Activated T-cell treated with anti-CD3 and anti-CD28 coated beads, Interleukin-2, amount 50 U/mL, for 72 hours (primary cell): ENCODE measurements at regions not wholly inside any gene's neighbourhood (a gene's known extent, or its start where the extent isn't known, plus 50 kb on each side); places are given as distances from the start of the nearest gene placed in this dataset.

Experiments used
- ATAC-seq, 2 donors: fragments of 150-1000 bp; cut with Tn5 transposase; replicated peaks in 1 of 2; 2 replicates each; pipeline ENCODE4 v1.10.0; 2021; ENCODE audit warnings: moderate library complexity in 2 of 2, mild to moderate bottlenecking in 1 of 2
- DNase-seq, 2 donors: peaks; one replicate each; pipeline ENCODE4 v3.0.0; 2021 to 2022; ENCODE audit warnings: mixed read lengths in 1 of 2
- H3K27ac Mint-ChIP-seq: one replicate; pipeline ENCODE4 v1.8.0; 2022; ENCODE audit warnings: mild to moderate bottlenecking, moderate library complexity, mixed read lengths
- H3K27me3 Mint-ChIP-seq: one replicate; pipeline ENCODE4 v1.8.0; 2022; ENCODE audit warnings: low read depth, mixed read lengths
- H3K36me3 Mint-ChIP-seq, 2 donors: one replicate each; pipeline ENCODE4 v1.8.0; 2022; ENCODE audit warnings: mixed read lengths in 2 of 2, mild to moderate bottlenecking in 1 of 2; ENCODE audit not compliant: insufficient read depth in 2 of 2
- H3K4me1 Mint-ChIP-seq: one replicate; pipeline ENCODE4 v1.8.0; 2022; ENCODE audit warnings: low read depth, mixed read lengths
- H3K4me3 Mint-ChIP-seq, 2 donors: one replicate each; pipeline ENCODE4 v1.8.0; 2022; ENCODE audit warnings: mild to moderate bottlenecking in 2 of 2, mixed read lengths in 2 of 2, moderate library complexity in 2 of 2
- H3K9me3 Mint-ChIP-seq, 2 donors: one replicate each; pipeline ENCODE4 v1.8.0; 2022; ENCODE audit warnings: mixed read lengths in 2 of 2

GRCh38 chr7:25886387-25887240 is 265.4 kb upstream of the NFE2L3 start:
- peaks cover 5% of the 10 kb centered on the region for H3K4me1 Mint-ChIP-seq
- no peaks in the 10 kb centered on the region for H3K9me3 Mint-ChIP-seq
- no peak overlapping the region for H3K4me3 Mint-ChIP-seq
- H3K36me3 Mint-ChIP-seq = no peaks in the 10 kb centered on the region
- no peak for DNase-seq
- no peak for ATAC-seq
- peaks cover 28% of the 10 kb centered on the region for H3K27me3 Mint-ChIP-seq
- H3K27ac Mint-ChIP-seq = no peak overlapping the region

GRCh38 chr7:25887266-25887665 is 264.7 kb upstream of the NFE2L3 start:
- Mint-ChIP-seq H3K27ac (no peak overlapping the region), H3K9me3 (no peaks in the 10 kb centered on the region), H3K36me3 (no peaks in the 10 kb centered on the region), H3K4me3 (no peak overlapping the region), H3K4me1 (peaks cover 5% of the 10 kb centered on the region), H3K27me3 (peaks cover 27% of the 10 kb centered on the region)
- DNase-seq (no peak), ATAC-seq (no peak)

GRCh38 chr7:25887795-25888559 is 264.0 kb upstream of the NFE2L3 start:
- peaks cover 22% of the 10 kb centered on the region for H3K27me3 Mint-ChIP-seq
- ATAC-seq (no peak), DNase-seq (no peak)
- H3K4me1 Mint-ChIP-seq = peaks cover 8% of the 10 kb centered on the region
- H3K4me3 Mint-ChIP-seq = no peak overlapping the region
- no peaks in the 10 kb centered on the region for H3K36me3 Mint-ChIP-seq
- H3K9me3 Mint-ChIP-seq = no peaks in the 10 kb centered on the region
- no peak overlapping the region for H3K27ac Mint-ChIP-seq

GRCh38 chr7:25889765-25890164 is 262.2 kb upstream of the NFE2L3 start:
- peaks cover 22% of the 10 kb centered on the region for H3K27me3 Mint-ChIP-seq
- H3K36me3 Mint-ChIP-seq = no peaks in the 10 kb centered on the region

GRCh38 chr7:25891591-25891990 is 260.4 kb upstream of the NFE2L3 start:
- Mint-ChIP-seq H3K27me3 (peaks cover 14% of the 10 kb centered on the region), H3K36me3 (no peaks in the 10 kb centered on the region), H3K9me3 (no peaks in the 10 kb centered on the region), H3K4me3 (no peak overlapping the region), H3K4me1 (peaks cover 29% of the 10 kb centered on the region), H3K27ac (no peak overlapping the region)
- ATAC-seq = no peak
- no peak for DNase-seq

More at GRCh38 chr7:25889765-25890164, 262.2 kb upstream of the NFE2L3 start:
- H3K27ac Mint-ChIP-seq = no peak overlapping the region
- peaks cover 26% of the 10 kb centered on the region for H3K4me1 Mint-ChIP-seq
- H3K9me3 Mint-ChIP-seq = no peaks in the 10 kb centered on the region
- no peak for ATAC-seq
- no peak for DNase-seq
- H3K4me3 Mint-ChIP-seq = no peak overlapping the region

- Mint-ChIP-seq H3K4me3 (peak overlapping the region; percentile 92 to 99), H3K27me3 (peaks cover 14% of the 10 kb centered on the region), H3K27ac (no peak overlapping the region), H3K36me3 (no peaks in the 10 kb centered on the region), H3K4me1 (peaks cover 34% of the 10 kb centered on the region), H3K9me3 (no peaks in the 10 kb centered on the region)
- ATAC-seq = no peak
- no peak for DNase-seq
Observed at GRCh38 chr7:25893436-25893835, 258.6 kb upstream of the NFE2L3 start.

GRCh38 chr7:25894002-25894901 is 257.7 kb upstream of the NFE2L3 start:
- Mint-ChIP-seq H3K4me1 (peaks cover 34% of the 10 kb centered on the region), H3K27ac (no peak overlapping the region), H3K9me3 (no peaks in the 10 kb centered on the region), H3K36me3 (no peaks in the 10 kb centered on the region), H3K4me3 (peak overlapping the region; percentile 77 to 92), H3K27me3 (peaks cover 10% of the 10 kb centered on the region)
- DNase-seq (peak; percentile 34 to 39), ATAC-seq (peak; percentile 54 to 55)

GRCh38 chr7:25894902-25895791 is 256.9 kb upstream of the NFE2L3 start:
- no peaks in the 10 kb centered on the region for H3K9me3 Mint-ChIP-seq
- peaks cover 34% of the 10 kb centered on the region for H3K4me1 Mint-ChIP-seq
- H3K27ac Mint-ChIP-seq = peak overlapping the region; percentile 51
- H3K4me3 Mint-ChIP-seq = peak overlapping the region; percentile 77 to 92
- H3K36me3 Mint-ChIP-seq = no peaks in the 10 kb centered on the region
- DNase-seq = peak; percentile 74
- ATAC-seq = peak; percentile 76 to 80
- H3K27me3 Mint-ChIP-seq = peaks cover 1% of the 10 kb centered on the region

GRCh38 chr7:25895792-25896171 is 256.2 kb upstream of the NFE2L3 start:
- no peaks in the 10 kb centered on the region for H3K9me3 Mint-ChIP-seq
- H3K27ac Mint-ChIP-seq = no peak overlapping the region
- peaks cover 34% of the 10 kb centered on the region for H3K4me1 Mint-ChIP-seq
- no peaks in the 10 kb centered on the region for H3K27me3 Mint-ChIP-seq
- peak overlapping the region; percentile 77 to 92 for H3K4me3 Mint-ChIP-seq
- DNase-seq (no peak), ATAC-seq (no peak)
- H3K36me3 Mint-ChIP-seq = no peaks in the 10 kb centered on the region

GRCh38 chr7:25897261-25897782 is 254.7 kb upstream of the NFE2L3 start:
- no peak for ATAC-seq

GRCh38 chr7:25900245-25900644 is 251.8 kb upstream of the NFE2L3 start:
- no peak for ATAC-seq
- H3K9me3 Mint-ChIP-seq = no peaks in the 10 kb centered on the region
- no peak overlapping the region for H3K4me3 Mint-ChIP-seq
- H3K36me3 Mint-ChIP-seq = no peaks in the 10 kb centered on the region
- H3K27ac Mint-ChIP-seq = no peak overlapping the region
- DNase-seq = no peak
- H3K27me3 Mint-ChIP-seq = no peaks in the 10 kb centered on the region
- peaks cover 10% of the 10 kb centered on the region for H3K4me1 Mint-ChIP-seq

More at GRCh38 chr7:25897261-25897782, 254.7 kb upstream of the NFE2L3 start:
- Mint-ChIP-seq H3K9me3 (no peaks in the 10 kb centered on the region), H3K27ac (no peak overlapping the region), H3K27me3 (no peaks in the 10 kb centered on the region), H3K36me3 (no peaks in the 10 kb centered on the region), H3K4me1 (peaks cover 34% of the 10 kb centered on the region), H3K4me3 (no peak overlapping the region)
- no peak for DNase-seq

- H3K4me1 Mint-ChIP-seq = peaks cover 14% of the 10 kb centered on the region
- no peak overlapping the region for H3K27ac Mint-ChIP-seq
Observed at GRCh38 chr7:25900877-25901276, 251.1 kb upstream of the NFE2L3 start.

More at GRCh38 chr7:25900877-25901276, 251.1 kb upstream of the NFE2L3 start:
- H3K36me3 Mint-ChIP-seq = no peaks in the 10 kb centered on the region
- no peak overlapping the region for H3K4me3 Mint-ChIP-seq
- DNase-seq = no peak
- ATAC-seq = no peak
- H3K27me3 Mint-ChIP-seq = no peaks in the 10 kb centered on the region
- no peaks in the 10 kb centered on the region for H3K9me3 Mint-ChIP-seq
